HUES6 (cell line): ENCODE measurements at regions not wholly inside any gene's neighbourhood (a gene's known extent, or its start where the extent isn't known, plus 50 kb on each side); places are given as distances from the start of the nearest gene placed in this dataset.

ENCODE experiments used
- H3K27ac ChIP-seq: 2 replicates; pipeline ENCODE4 v1.7.0; 2013; ENCODE audit warnings: low read depth, mild to moderate bottlenecking, low read length, inconsistent platforms
- H3K27me3 ChIP-seq: 2 replicates; pipeline ENCODE4 v1.6.1; 2013; ENCODE audit warnings: low read length; ENCODE audit not compliant: control insufficient read depth, insufficient read depth
- H3K36me3 ChIP-seq: 2 replicates; pipeline ENCODE4 v1.6.1; 2013; ENCODE audit warnings: low read length; ENCODE audit not compliant: control insufficient read depth, insufficient read depth
- H3K4me1 ChIP-seq: 2 replicates; pipeline ENCODE4 v1.6.1; 2013; ENCODE audit warnings: low read length; ENCODE audit not compliant: control insufficient read depth, insufficient read depth
- H3K4me3 ChIP-seq: 2 replicates; pipeline ENCODE4 v1.5.1; 2013; ENCODE audit warnings: low read depth, low read length
- H3K9ac ChIP-seq: one replicate; pipeline ENCODE4 v1.6.1; 2013; ENCODE audit warnings: mild to moderate bottlenecking, low read length
- H3K9me3 ChIP-seq: 2 replicates; pipeline ENCODE4 v1.6.1; 2013; ENCODE audit warnings: low read depth, low read length; ENCODE audit not compliant: control insufficient read depth, insufficient read depth

DNA sequence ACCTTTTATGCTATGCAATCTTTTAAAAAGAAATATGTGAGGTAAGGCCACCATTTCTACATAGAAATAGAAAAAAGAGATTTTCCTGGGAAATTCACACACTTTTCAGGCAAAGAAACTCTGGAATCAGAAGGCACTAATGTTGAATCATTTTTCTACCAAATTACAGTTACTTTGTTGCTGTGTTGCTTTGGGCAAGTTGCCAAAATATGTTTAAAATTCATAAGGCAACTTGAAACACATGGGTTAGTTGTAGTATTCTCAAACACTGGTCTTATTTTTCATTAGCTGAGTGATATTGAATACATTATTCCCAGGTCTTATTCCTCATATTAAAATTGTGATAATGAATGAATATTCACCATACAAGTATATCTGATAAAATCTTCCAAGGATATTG lies 195.0 kb upstream of the SLITRK1 start:
- Histone ChIP-seq H3K9ac (no peak overlapping the region), H3K4me1 (0 out of 2 replicates have a peak, but pooled peaks cover 3% of the 10 kb centered on the region), H3K9me3 (no peaks in the 10 kb centered on the region), H3K27me3 (no peaks in the 10 kb centered on the region), H3K4me3 (no peak overlapping the region), H3K27ac (no peak overlapping the region), H3K36me3 (no peaks in the 10 kb centered on the region)

DNA sequence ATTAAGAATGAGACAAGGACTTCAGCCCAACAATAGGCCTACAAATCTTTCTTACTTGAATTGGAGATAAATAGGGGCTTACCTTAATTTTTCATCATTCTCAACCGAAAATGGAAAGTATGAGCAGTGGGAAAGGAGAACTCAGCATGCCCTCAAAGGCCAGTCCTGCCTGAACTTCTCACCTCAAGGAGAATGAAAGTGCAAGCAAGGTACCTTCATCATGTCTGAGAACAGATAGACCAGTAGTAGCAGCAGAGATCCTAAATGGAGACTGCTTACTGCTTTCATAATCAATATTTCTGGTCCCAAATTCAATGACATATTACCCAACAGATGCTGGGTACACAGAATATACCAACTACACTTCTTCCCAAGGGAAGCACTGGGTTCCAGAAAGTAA lies 194.0 kb upstream of the SLITRK1 start:
- Histone ChIP-seq H3K4me3 (no peak overlapping the region), H3K9ac (no peak overlapping the region), H3K27ac (no peak overlapping the region), H3K36me3 (no peaks in the 10 kb centered on the region), H3K9me3 (no peaks in the 10 kb centered on the region), H3K27me3 (no peaks in the 10 kb centered on the region), H3K4me1 (0 out of 2 replicates have a peak, but pooled peaks cover 3% of the 10 kb centered on the region)

DNA sequence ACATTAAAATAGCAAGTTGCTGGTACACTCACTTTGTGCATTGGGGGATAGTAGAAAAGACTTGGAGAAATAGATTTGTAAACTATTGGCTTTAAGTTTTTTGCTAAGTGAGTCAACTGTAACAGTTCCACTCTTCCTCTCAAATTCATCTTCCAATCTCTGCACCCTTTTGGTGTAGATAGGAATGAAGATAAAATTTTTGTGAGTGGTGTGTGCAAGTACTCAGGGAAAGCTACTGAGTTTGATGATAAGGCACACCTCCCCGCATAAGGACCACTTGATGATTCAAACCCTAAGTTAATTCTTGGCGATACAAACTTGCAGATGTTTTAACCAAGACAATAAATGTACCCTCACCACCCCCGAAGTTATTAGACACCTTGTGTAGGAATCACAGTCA lies 168.3 kb upstream of the SLITRK1 start:
- Histone ChIP-seq H3K4me3 (no peak overlapping the region), H3K27ac (no peak overlapping the region), H3K36me3 (no peaks in the 10 kb centered on the region), H3K9ac (no peak overlapping the region), H3K9me3 (no peaks in the 10 kb centered on the region), H3K4me1 (peaks cover 5% of the 10 kb centered on the region; the same call in 1 of the 2 replicates), H3K27me3 (no peaks in the 10 kb centered on the region)

DNA sequence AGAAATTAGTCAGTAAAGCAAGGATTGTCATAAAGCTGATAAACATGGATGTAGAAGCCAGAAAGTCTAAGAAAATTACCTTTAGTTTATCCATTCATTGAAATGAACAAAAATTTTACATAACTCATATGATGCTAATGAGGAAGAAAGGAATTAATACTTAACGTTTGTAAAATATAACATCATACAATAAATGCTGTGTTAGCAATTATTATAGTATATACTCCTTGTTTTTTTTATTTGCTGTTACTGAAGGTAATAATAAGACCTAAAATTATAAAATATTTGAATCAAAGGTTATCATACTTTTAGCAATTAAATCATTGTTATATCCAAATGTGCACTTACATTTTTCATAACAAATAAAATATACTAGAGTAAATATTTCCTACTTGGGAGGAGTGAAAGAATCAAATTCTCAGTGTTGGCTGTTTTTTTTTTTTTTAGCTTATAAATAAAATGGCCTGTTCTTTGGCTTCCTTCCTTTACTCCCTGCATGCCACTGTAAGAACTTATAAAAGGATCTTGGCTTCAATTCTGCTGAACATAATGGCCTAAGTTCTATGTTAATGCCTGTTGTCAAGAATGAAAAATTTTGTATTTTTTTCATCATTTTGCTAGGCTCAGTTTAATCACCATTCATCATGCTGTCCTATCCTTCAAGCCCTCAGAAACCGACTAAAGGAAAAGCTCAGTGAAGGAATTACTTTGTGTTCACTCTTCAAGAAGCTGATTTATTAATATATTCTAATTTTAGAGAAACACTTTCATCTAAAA lies 167.4 kb upstream of the SLITRK1 start:
- Histone ChIP-seq H3K36me3 (no peaks in the 10 kb centered on the region), H3K4me1 (peaks cover 5% of the 10 kb centered on the region; the same call in 1 of the 2 replicates), H3K9me3 (no peaks in the 10 kb centered on the region), H3K27me3 (no peaks in the 10 kb centered on the region), H3K9ac (no peak overlapping the region), H3K27ac (no peak overlapping the region), H3K4me3 (no peak overlapping the region)

DNA sequence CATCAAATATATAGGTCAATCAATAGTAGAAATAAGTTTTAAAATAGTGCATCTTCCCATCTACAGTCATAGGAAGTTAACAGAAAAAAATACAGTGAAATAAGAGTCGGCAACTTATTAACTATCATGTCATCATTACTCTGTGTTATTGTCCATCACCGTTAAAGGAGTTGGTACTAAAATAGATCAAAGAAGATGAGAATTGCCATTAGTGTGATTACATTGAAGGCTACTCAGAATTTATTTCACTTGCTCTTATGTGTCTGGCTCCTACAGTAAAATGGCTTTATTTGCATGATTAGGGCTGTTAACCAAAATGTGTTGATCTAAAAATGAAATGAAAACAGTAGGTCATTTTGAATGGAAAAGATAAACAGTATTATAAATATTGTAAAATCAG lies 162.5 kb upstream of the SLITRK1 start:
- H3K27me3 ChIP-seq = no peaks in the 10 kb centered on the region
- no peak overlapping the region for H3K4me3 ChIP-seq
- H3K27ac ChIP-seq = no peak overlapping the region
- peaks cover 5% of the 10 kb centered on the region; the same call in 1 of the 2 replicates for H3K4me1 ChIP-seq
- no peaks in the 10 kb centered on the region for H3K9me3 ChIP-seq
- no peaks in the 10 kb centered on the region for H3K36me3 ChIP-seq
- no peak overlapping the region for H3K9ac ChIP-seq

DNA sequence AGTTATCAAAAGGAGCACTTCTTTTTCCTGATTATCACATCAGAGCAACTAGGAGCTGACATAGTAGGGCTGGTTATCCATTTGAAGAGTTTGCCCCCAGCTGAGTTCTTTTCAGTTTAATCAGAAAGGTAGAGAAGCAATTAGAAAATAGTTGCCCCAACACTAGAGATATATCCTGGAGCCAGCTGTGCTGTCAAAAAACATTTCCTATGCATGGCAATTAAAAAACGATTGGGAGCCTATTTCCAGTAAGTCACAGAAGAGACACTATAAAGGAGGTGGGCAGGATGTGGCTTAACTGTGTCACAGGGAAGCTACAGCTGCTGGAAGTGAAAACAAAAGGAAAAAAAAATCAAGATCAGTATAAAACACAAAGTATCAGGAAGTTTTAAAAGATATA lies 155.7 kb upstream of the SLITRK1 start:
- no peaks in the 10 kb centered on the region for H3K36me3 ChIP-seq
- no peak overlapping the region for H3K9ac ChIP-seq
- H3K27me3 ChIP-seq = no peaks in the 10 kb centered on the region
- peaks cover 7% of the 10 kb centered on the region; the same call in 1 of the 2 replicates for H3K4me1 ChIP-seq
- H3K9me3 ChIP-seq = no peaks in the 10 kb centered on the region
- no peak overlapping the region for H3K27ac ChIP-seq
- H3K4me3 ChIP-seq = no peak overlapping the region

DNA sequence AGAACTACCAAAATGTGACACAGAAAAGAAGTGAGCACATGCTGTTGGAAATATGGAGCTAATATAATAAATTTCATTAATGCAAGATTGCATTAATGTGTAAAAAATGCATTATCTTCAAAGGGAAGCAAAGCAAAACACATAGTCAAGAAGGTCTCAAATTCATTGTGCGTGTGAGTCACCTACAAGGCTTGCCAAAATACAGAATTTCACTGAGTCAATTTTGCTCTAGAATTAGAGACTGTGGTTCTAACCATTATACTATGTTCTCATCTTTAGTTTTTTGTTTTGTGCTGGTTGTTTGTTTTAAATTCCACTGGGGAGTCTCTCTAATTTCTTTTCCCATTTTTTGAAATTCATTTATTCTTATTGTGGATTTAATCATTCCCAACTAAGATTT lies 149.8 kb upstream of the SLITRK1 start:
- no peak overlapping the region for H3K9ac ChIP-seq
- no peaks in the 10 kb centered on the region for H3K36me3 ChIP-seq
- peaks cover 3% of the 10 kb centered on the region; the same call in 1 of the 2 replicates for H3K27me3 ChIP-seq
- H3K4me3 ChIP-seq = no peak overlapping the region
- H3K4me1 ChIP-seq = no peaks in the 10 kb centered on the region; the same call in 1 of the 2 replicates
- H3K27ac ChIP-seq = no peak overlapping the region
- no peaks in the 10 kb centered on the region for H3K9me3 ChIP-seq

DNA sequence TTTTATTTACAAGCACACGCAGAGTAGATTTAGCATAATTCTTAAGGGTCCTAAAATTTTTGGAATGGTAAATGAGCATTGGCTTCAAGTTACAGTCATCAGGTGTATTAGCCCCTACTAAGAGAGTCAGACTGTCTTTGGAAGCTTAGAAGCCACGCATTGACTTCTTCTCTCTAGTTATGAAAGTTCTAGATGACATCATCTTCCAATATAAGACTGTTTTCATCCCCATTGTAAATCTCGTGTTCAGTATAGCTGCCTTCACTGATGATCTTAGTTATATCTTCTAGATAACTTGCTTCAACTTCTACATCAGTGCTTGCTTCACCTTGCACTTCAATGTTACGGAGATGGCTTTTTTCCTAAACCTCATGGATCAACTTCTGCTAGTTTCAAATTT lies 148.8 kb upstream of the SLITRK1 start:
- Histone ChIP-seq H3K27ac (no peak overlapping the region), H3K9ac (no peak overlapping the region), H3K4me1 (no peaks in the 10 kb centered on the region), H3K9me3 (no peaks in the 10 kb centered on the region), H3K27me3 (peaks cover 5% of the 10 kb centered on the region; the same call in 1 of the 2 replicates), H3K36me3 (no peaks in the 10 kb centered on the region), H3K4me3 (no peak overlapping the region)

DNA sequence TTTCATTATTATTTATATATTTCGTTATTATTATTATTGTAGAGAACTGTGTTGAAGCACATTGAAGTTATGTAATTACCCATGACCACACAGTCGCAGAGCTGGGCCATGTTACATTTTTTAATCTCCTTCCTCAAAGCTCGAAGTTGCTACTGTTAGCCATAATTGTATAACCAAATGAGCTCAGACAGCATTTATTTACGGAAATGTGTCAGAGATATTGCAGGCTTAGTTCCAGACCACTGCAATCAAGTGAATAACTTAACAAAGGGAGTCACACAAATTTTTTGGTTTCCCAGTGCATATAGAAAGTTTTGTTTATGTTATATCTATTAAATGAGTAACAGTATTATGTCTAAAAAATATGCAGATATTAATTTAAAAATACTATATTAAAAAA lies 147.1 kb upstream of the SLITRK1 start:
- H3K9me3 ChIP-seq = no peaks in the 10 kb centered on the region
- peaks cover 5% of the 10 kb centered on the region; the same call in 1 of the 2 replicates for H3K4me1 ChIP-seq
- H3K27ac ChIP-seq = no peak overlapping the region
- no peaks in the 10 kb centered on the region for H3K36me3 ChIP-seq
- peaks cover 5% of the 10 kb centered on the region; the same call in 1 of the 2 replicates for H3K27me3 ChIP-seq
- H3K4me3 ChIP-seq = no peak overlapping the region
- no peak overlapping the region for H3K9ac ChIP-seq

DNA sequence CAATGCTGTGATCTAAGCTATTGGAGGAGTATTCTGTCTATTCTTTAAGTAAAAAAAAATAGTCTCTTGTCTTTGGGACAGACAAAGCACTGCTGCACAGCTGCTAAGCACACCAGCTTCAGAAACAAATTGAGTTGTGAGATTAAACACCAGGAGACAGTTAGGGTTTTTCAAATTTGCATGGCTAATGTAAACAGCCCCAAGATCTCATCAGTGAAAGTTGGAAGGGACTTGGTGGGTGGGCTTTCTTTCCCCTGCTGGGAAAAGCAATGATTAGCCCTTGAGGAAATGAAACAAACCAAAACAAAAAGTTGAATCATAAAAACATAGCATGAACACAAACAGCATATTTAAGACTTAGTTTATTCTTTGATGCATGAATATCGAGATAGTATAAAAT lies 143.6 kb upstream of the SLITRK1 start:
- no peak overlapping the region for H3K4me3 ChIP-seq
- no peaks in the 10 kb centered on the region for H3K36me3 ChIP-seq
- H3K9me3 ChIP-seq = no peaks in the 10 kb centered on the region
- peaks cover 5% of the 10 kb centered on the region; the same call in 1 of the 2 replicates for H3K4me1 ChIP-seq
- H3K27me3 ChIP-seq = peaks cover 5% of the 10 kb centered on the region; the same call in 1 of the 2 replicates
- H3K9ac ChIP-seq = no peak overlapping the region
- no peak overlapping the region for H3K27ac ChIP-seq

DNA sequence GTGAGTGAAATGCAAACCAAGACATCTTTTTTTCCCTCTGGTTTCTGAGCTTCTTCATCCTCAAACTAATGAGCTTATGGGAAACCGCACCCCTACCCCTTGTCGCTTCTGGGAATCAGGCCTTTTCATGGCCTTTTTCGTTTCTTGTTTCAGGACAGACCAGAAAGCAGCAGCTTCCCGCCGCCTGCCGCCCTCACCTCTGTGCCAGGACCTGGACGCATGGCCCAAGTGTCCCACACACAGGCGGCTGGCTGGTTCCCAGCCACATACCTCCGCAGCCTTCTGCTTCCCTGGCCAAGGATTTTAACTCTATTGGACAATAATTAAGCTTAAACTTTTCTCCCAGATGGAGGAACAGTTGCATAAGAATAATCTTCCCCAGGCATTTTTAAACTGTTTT lies 114.1 kb upstream of the SLITRK1 start:
- no peaks in the 10 kb centered on the region for H3K9me3 ChIP-seq
- H3K4me3 ChIP-seq = no peak overlapping the region
- H3K27ac ChIP-seq = no peak overlapping the region
- H3K27me3 ChIP-seq = no peaks in the 10 kb centered on the region
- no peaks in the 10 kb centered on the region for H3K36me3 ChIP-seq
- no peaks in the 10 kb centered on the region for H3K4me1 ChIP-seq
- H3K9ac ChIP-seq = no peak overlapping the region
